ENCODE measurements at regions not wholly inside any gene's neighbourhood (a gene's known extent, or its start where the extent isn't known, plus 50 kb on each side); places are given as distances from the start of the nearest gene placed in this dataset.

GRCh38 chr9:108002371-108002956 is 512.9 kb upstream of the KLF4 start:
- TF ChIP-seq, protein P1, sequence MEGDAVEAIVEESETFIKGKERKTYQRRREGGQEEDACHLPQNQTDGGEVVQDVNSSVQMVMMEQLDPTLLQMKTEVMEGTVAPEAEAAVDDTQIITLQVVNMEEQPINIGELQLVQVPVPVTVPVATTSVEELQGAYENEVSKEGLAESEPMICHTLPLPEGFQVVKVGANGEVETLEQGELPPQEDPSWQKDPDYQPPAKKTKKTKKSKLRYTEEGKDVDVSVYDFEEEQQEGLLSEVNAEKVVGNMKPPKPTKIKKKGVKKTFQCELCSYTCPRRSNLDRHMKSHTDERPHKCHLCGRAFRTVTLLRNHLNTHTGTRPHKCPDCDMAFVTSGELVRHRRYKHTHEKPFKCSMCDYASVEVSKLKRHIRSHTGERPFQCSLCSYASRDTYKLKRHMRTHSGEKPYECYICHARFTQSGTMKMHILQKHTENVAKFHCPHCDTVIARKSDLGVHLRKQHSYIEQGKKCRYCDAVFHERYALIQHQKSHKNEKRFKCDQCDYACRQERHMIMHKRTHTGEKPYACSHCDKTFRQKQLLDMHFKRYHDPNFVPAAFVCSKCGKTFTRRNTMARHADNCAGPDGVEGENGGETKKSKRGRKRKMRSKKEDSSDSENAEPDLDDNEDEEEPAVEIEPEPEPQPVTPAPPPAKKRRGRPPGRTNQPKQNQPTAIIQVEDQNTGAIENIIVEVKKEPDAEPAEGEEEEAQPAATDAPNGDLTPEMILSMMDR (IDR thresholded peaks at IDR 0.05; ENCODE audit: low read depth, low read length, missing control alignments), result no peak
- no peak for DNase-seq (ENCODE audit: extremely low read depth, low read depth)
- no peak overlapping the region for H3K4me3 ChIP-seq (replicated peaks; ENCODE audit: low read depth, low read length)

DNA sequence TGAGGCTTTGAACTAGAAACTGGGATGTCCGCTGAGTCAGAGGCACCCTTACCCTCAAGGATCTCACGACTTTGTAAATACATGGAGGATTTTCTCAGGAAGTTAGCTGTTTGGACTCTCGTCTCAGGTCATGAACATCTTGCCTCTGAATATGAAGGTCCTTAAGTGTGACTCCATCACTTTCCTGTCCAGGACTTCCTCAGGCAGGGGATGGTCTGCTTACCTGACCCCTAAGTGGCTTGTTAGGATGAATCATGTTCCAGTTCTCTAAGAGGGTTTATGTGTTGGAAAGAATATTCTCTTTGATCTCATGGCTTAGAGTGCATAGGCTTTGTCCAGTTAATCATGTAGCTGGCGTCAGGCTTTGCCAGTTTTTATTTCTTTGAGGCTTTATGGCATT is 511.7 kb upstream of the KLF4 start:
- TF ChIP-seq, protein P1 (IDR thresholded peaks at IDR 0.05; ENCODE audit: low read depth, low read length, missing control alignments), result no peak
- H3K4me3 ChIP-seq (replicated peaks; ENCODE audit: low read depth, low read length), result no peak overlapping the region
- no peak for DNase-seq (ENCODE audit: extremely low read depth, low read depth)

- TF ChIP-seq, protein P1 (IDR thresholded peaks at IDR 0.05; ENCODE audit: low read depth, low read length, missing control alignments), result no peak
Measured at GRCh38 chr9:107999890-108000289, 510.3 kb upstream of the KLF4 start.

DNA sequence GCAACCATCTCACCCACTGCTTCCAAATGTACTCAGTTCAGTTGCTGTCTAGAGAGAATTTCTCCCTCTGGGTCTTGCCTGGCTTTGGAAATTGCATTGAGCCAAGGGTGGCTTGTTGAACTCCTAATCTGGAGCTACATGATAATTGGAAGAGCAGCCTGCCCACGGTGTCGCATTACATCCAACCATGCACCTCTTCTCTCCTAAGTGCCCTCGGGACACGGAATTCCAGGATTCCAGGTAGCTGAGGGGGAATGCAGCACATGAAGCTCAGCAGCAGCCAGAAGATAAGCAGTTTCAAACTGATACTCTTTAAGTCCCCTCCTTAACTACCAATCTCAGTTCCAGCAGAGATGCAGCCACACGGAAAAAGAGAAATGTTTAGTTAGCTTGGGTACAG is 509.4 kb upstream of the KLF4 start:
- DNase-seq (ENCODE audit: extremely low read depth, low read depth), result no peak
- H3K4me3 ChIP-seq (replicated peaks; ENCODE audit: low read depth, low read length), result no peak overlapping the region
- TF ChIP-seq, protein P1 (IDR thresholded peaks at IDR 0.05; ENCODE audit: low read depth, low read length, missing control alignments), result no peak

More at GRCh38 chr9:107999890-108000289, 510.3 kb upstream of the KLF4 start:
- H3K4me3 ChIP-seq (replicated peaks; ENCODE audit: low read depth, low read length), result no peak overlapping the region
- DNase-seq (ENCODE audit: extremely low read depth, low read depth), result no peak

- TF ChIP-seq, protein P1 (IDR thresholded peaks at IDR 0.05; ENCODE audit: low read depth, low read length, missing control alignments), result no peak
- no peak overlapping the region for H3K4me3 ChIP-seq (replicated peaks; ENCODE audit: low read depth, low read length)
- no peak for DNase-seq (ENCODE audit: extremely low read depth, low read depth)
Measured at GRCh38 chr9:107994648-107995047, 505.1 kb upstream of the KLF4 start.

DNA sequence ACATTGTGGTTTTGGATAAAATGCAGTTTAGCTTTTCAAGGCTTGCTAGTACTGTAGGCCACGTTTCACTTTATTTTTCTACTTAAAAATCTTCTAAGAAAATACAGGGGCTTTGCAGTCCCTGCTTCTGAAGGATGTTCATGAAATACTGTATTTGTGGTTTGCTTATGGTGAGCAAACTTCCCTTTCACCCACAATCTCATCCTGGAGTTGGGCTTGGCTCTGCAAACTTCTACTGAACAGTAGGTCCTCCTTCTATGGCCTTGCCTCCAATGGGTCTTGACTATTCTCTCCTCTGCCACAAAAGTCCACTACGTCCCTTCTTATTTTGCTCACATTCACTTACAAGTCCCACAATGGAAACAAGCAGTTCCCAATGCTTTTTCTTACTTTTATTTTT is 502.7 kb upstream of the KLF4 start:
- TF ChIP-seq, protein P1 (IDR thresholded peaks at IDR 0.05; ENCODE audit: low read depth, low read length, missing control alignments), result no peak
- H3K4me3 ChIP-seq (replicated peaks; ENCODE audit: low read depth, low read length), result no peak overlapping the region
- no peak for DNase-seq (ENCODE audit: extremely low read depth, low read depth)

DNA sequence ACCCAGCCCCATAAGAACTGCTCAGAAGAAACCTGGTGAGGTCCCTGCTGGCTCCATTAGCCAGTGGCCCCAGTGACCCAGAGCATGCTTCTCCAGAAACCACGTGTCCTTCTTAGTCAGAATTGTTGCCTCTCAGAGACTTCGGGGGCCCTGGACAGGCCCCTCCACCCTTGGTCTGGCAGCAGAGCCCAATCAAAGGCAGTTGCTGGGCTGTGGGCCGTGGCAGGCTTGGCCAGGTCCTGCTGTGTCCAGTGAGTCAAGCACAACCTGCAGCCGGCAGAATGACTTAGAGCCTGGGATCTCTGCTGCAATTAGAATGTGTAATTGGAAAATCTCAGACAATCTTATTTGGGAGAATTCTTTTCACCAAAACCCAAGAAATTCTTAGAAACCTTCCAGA is 502.0 kb upstream of the KLF4 start:
- H3K4me3 ChIP-seq (replicated peaks; ENCODE audit: low read depth, low read length), result no peak overlapping the region
- TF ChIP-seq, protein P1 (IDR thresholded peaks at IDR 0.05; ENCODE audit: low read depth, low read length, missing control alignments), result no peak
- DNase-seq (ENCODE audit: extremely low read depth, low read depth), result no peak

Measured in HFF-Myc (cell line).